Right lobe of liver (tissue), 6 donors: ENCODE measurements at regions not wholly inside any gene's neighbourhood (a gene's known extent, or its start where the extent isn't known, plus 50 kb on each side); places are given as distances from the start of the nearest gene placed in this dataset.

ENCODE experiments used
- ATAC-seq, 4 donors: fragments of 200-7000 bp; cut with Tn5 transposase; one replicate each; pipeline ENCODE4 v1.9.1; 2020; ENCODE audit warnings: mild to moderate bottlenecking in 4 of 4, moderate library complexity in 4 of 4
- DNase-seq, 3 donors: peaks; one replicate each; pipeline ENCODE4 v3.0.0-alpha.2; 2020
- H3K27ac ChIP-seq, 3 donors: fragments of 200-600 bp; one replicate each; pipeline ENCODE4 v1.8.0; 2022
- H3K27me3 ChIP-seq, 2 donors: fragments of 200-600 bp; one replicate each; pipeline ENCODE4 v1.8.0; 2022
- H3K36me3 ChIP-seq, 4 donors: fragments of 200-600 bp; sonication (generic) in 1 of 4; one replicate each; pipeline versions ENCODE4 v1.5.1 to v1.8.0; 2017 to 2022; ENCODE audit warnings: control low read depth in 1 of 4
- H3K4me1 ChIP-seq, 4 donors: fragments of 200-600 bp; sonication (generic) in 1 of 4; one replicate each; pipeline versions ENCODE4 v1.5.1 to v1.8.0; 2017 to 2022; ENCODE audit warnings: control low read depth in 1 of 4
- H3K4me3 ChIP-seq, 3 donors: fragments of 200-600 bp; one replicate each; pipeline ENCODE4 v1.8.0; 2022
- H3K9me3 ChIP-seq, 4 donors: fragments of 200-600 bp; sonication (generic) in 1 of 4; one replicate each; pipeline versions ENCODE4 v1.5.1 to v1.8.0; 2017 to 2022; ENCODE audit warnings: control low read depth in 1 of 4
- POLR2A ChIP-seq: fragments of 450-650 bp; IDR thresholded peaks from one replicate; pipeline ENCODE4 v1.6.1; 2017; ENCODE audit warnings: antibody characterized with exemption, mild to moderate bottlenecking
- WGBS: methylation state at CpG from one replicate; pipeline ENCODE4 v1.1.6; 2018; ENCODE audit warnings: low coverage, low lambda C conversion rate; ENCODE audit not compliant: insufficient coverage; ENCODE audit errors: missing lambda C conversion rate; 5-methylcytosine and 5-hydroxymethylcytosine counted together
- intact Hi-C, 2 donors: fragments of 100-400 bp; cut with DNase I; formaldehyde crosslinking; loops; one replicate each; pipeline versions ENCODE4 v1.11.2 to v1.14.1; 2022
- TF ChIP-seq, protein P1 (sequence below), 4 donors: fragments of 200-600 bp in 3 of 4; fragments of 450-650 bp in 1 of 4; IDR thresholded peaks; one replicate each; pipeline versions ENCODE4 v1.5.1 to v1.8.0; 2016 to 2022; ENCODE audit warnings: antibody characterized with exemption in 4 of 4, mild to moderate bottlenecking in 2 of 4
- donor health status: DM: no; HTN: yes; CAD: no.
- donor health status: DM: no; HTN: no; CAD: no.
- donor health status: DM: no; HTN: no; CAD: no.
- donor health status: DM: no; HTN: yes; CAD: no.
- donor health status: DM: no; HTN: yes; CAD: no.

DNA sequence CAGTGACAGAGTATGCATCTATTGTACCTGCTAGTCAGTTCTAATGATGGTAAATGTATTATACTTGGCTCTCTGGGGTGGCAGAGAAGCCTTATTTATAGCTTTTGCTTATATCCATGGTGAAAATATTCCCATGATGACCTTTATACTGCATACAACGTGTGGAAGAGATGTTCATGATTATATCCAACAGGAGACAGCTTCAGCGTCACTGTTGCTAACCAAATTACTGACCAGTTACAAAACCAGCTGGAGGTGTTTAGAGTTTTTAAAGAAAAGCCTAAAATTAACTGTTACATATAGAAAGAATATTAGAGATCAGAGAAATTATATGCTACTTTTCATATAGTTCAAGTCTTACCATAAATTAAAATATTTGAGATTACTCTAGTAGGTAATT lies 280.8 kb downstream of the ETV1 start:
- H3K27me3 ChIP-seq, result no peaks in the 10 kb centered on the region
- no peaks in the 10 kb centered on the region for H3K4me1 ChIP-seq
- WGBS, result 59% methylated on average over 2 of the region's 2 CpGs
- no peaks in the 10 kb centered on the region for H3K36me3 ChIP-seq
- H3K9me3 ChIP-seq, result no peaks in the 10 kb centered on the region
- H3K27ac ChIP-seq, result no peak overlapping the region
- intact Hi-C loops, result no loop called here
- TF ChIP-seq POLR2A, result no peak
- TF ChIP-seq, protein P1, sequence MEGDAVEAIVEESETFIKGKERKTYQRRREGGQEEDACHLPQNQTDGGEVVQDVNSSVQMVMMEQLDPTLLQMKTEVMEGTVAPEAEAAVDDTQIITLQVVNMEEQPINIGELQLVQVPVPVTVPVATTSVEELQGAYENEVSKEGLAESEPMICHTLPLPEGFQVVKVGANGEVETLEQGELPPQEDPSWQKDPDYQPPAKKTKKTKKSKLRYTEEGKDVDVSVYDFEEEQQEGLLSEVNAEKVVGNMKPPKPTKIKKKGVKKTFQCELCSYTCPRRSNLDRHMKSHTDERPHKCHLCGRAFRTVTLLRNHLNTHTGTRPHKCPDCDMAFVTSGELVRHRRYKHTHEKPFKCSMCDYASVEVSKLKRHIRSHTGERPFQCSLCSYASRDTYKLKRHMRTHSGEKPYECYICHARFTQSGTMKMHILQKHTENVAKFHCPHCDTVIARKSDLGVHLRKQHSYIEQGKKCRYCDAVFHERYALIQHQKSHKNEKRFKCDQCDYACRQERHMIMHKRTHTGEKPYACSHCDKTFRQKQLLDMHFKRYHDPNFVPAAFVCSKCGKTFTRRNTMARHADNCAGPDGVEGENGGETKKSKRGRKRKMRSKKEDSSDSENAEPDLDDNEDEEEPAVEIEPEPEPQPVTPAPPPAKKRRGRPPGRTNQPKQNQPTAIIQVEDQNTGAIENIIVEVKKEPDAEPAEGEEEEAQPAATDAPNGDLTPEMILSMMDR (IDR thresholded peaks at IDR 0.05), result no peak
- DNase-seq (no peak), ATAC-seq (no peak)
- no peak overlapping the region for H3K4me3 ChIP-seq

DNA sequence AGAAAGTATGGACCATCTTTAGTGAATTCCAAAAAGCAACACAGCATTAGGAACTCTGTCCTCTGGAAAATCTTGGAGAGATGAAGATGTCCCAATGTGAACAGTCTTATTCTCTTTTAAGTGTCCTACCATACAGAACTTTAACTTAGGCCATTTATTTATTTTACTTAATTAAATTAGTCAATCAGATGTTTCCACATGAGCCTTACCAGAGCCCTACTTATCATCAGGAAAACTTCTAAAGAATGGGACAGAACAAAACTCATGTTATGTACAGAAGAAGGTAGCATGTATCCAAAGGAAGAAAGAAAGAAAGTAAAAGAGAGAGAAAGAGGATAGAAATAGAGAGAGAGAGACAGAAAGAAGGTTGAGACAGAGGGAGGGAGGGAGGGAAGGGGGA lies 276.4 kb downstream of the ETV1 start:
- H3K4me3 ChIP-seq, result no peak overlapping the region
- TF ChIP-seq POLR2A, result no peak
- TF ChIP-seq, protein P1 (IDR thresholded peaks at IDR 0.05), result no peak
- intact Hi-C loops, result no loop called here
- H3K27ac ChIP-seq, result no peak overlapping the region
- H3K27me3 ChIP-seq, result no peaks in the 10 kb centered on the region
- no peaks in the 10 kb centered on the region for H3K36me3 ChIP-seq
- no peaks in the 10 kb centered on the region for H3K4me1 ChIP-seq
- no peaks in the 10 kb centered on the region for H3K9me3 ChIP-seq
- no peak for ATAC-seq
- DNase-seq, result no peak

DNA sequence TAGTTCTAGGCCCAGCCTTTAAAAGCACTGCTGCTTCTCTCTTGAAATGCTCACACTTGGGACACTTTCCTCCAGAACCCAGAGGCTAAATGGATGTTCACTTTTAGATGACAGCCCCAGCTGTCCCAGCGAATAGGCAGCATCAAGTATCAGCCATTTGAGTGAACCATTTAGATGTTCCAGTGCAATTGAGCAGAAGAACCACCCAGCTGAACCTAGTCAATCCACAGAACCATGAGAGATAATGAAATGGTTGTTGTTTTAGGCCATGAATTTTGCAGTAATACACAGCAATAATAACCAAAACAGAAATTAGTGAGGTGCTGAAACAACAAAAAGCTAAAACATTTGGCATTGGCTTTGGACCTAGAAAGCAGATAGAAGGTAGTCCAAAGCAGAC lies 273.9 kb downstream of the ETV1 start:
- Histone ChIP-seq H3K4me1 (no peaks in the 10 kb centered on the region), H3K4me3 (no peak overlapping the region), H3K9me3 (no peaks in the 10 kb centered on the region), H3K36me3 (no peaks in the 10 kb centered on the region), H3K27ac (no peak overlapping the region), H3K27me3 (no peaks in the 10 kb centered on the region)
- DNase-seq, result no peak
- intact Hi-C loops, result no loop called here
- TF ChIP-seq POLR2A, result no peak
- TF ChIP-seq, protein P1 (IDR thresholded peaks at IDR 0.05), result no peak
- WGBS, result 17% methylated on average over 1 of the region's 1 CpG
- no peak for ATAC-seq

- no peak for TF ChIP-seq POLR2A
- TF ChIP-seq, protein P1 (IDR thresholded peaks at IDR 0.05), result no peak
- H3K36me3 ChIP-seq, result no peaks in the 10 kb centered on the region
- intact Hi-C loops, result no loop called here
- ATAC-seq (no peak), DNase-seq (no peak)
- 9% methylated on average over 2 of the region's 2 CpGs for WGBS
- H3K27ac ChIP-seq, result no peak overlapping the region
- no peaks in the 10 kb centered on the region for H3K27me3 ChIP-seq
- H3K4me3 ChIP-seq, result no peak overlapping the region
- H3K4me1 ChIP-seq, result no peaks in the 10 kb centered on the region
- H3K9me3 ChIP-seq, result no peaks in the 10 kb centered on the region
Measured at GRCh38 chr7:13717031-13717430, 272.4 kb downstream of the ETV1 start.
